ENCODE measurements at regions not wholly inside any gene's neighbourhood (a gene's known extent, or its start where the extent isn't known, plus 50 kb on each side); places are given as distances from the start of the nearest gene placed in this dataset.
A peak's percentile ranks its signal among the peaks of the same experiment; 100 is the strongest.
"Not testable (repeated sequence)": the region's sequence is repeated elsewhere in the genome, so short reads cannot be mapped to it uniquely, and the experiment has no call there.

GRCh38 chrX:3181846-3182245 is 140.6 kb downstream of the ARSF start:
- ATAC-seq, result no peak

GRCh38 chrX:3178329-3178728 is 137.1 kb downstream of the ARSF start:
- no peak for ATAC-seq

- ATAC-seq, result peak; percentile 70
Observed at GRCh38 chrX:3177851-3178250, 136.6 kb downstream of the ARSF start.

GRCh38 chrX:3176439-3176820 is 135.2 kb downstream of the ARSF start:
- no peak for ATAC-seq

- no peak for ATAC-seq
Observed at GRCh38 chrX:3175659-3176438, 134.6 kb downstream of the ARSF start.

GRCh38 chrX:3172156-3172555 is 130.9 kb downstream of the ARSF start:
- ATAC-seq, result not testable (repeated sequence)

- no peak for ATAC-seq
Observed at GRCh38 chrX:3169421-3169820, 128.2 kb downstream of the ARSF start.

GRCh38 chrX:3167771-3168170 is 126.5 kb downstream of the ARSF start:
- ATAC-seq, result no peak

GRCh38 chrX:3166670-3167455 is 125.6 kb downstream of the ARSF start:
- ATAC-seq, result no peak

- ATAC-seq, result no peak
Observed at GRCh38 chrX:3165808-3166207, 124.5 kb downstream of the ARSF start.
